Spleen (tissue), 7 donors: ENCODE measurements at regions not wholly inside any gene's neighbourhood (a gene's known extent, or its start where the extent isn't known, plus 50 kb on each side); places are given as distances from the start of the nearest gene placed in this dataset.

Experiments used
- POLR2AphosphoS5 ChIP-seq, 3 donors: sonication (generic); formaldehyde crosslinking; IDR thresholded peaks; one replicate each; pipeline ENCODE4 v1.5.1; 2017; ENCODE audit warnings: antibody characterized with exemption in 3 of 3
- TF ChIP-seq, protein P1 (sequence below), 11 experiments: fragments of 200-600 bp in 7 of 11; fragments of 450-650 bp in 4 of 11; sonication (generic) in 4 of 11; IDR thresholded peaks in 8 of 11; conservative IDR thresholded peaks in 3 of 11; 1 replicate in 7 of 11; 2 replicates in 4 of 11; pipeline versions ENCODE4 v1.4.0 to v1.8.0; 2016 to 2021; ENCODE audit warnings: antibody characterized with exemption in 11 of 11, inconsistent platforms in 4 of 11, mild to moderate bottlenecking in 1 of 11
- donor health status: DM: no; HTN: no; CAD: no; lungs with moderate emphysema.
- donor health status: DM: no; HTN: no; CAD: no.
- donor health status: DM: no; HTN: no; CAD: no.

- TF ChIP-seq POLR2AphosphoS5 (IDR thresholded peaks at IDR 0.05) = no peak
- TF ChIP-seq, protein P1, sequence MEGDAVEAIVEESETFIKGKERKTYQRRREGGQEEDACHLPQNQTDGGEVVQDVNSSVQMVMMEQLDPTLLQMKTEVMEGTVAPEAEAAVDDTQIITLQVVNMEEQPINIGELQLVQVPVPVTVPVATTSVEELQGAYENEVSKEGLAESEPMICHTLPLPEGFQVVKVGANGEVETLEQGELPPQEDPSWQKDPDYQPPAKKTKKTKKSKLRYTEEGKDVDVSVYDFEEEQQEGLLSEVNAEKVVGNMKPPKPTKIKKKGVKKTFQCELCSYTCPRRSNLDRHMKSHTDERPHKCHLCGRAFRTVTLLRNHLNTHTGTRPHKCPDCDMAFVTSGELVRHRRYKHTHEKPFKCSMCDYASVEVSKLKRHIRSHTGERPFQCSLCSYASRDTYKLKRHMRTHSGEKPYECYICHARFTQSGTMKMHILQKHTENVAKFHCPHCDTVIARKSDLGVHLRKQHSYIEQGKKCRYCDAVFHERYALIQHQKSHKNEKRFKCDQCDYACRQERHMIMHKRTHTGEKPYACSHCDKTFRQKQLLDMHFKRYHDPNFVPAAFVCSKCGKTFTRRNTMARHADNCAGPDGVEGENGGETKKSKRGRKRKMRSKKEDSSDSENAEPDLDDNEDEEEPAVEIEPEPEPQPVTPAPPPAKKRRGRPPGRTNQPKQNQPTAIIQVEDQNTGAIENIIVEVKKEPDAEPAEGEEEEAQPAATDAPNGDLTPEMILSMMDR (IDR thresholded peaks at IDR 0.05 in 8 of 11, conservative IDR thresholded peaks at IDR 0.05 in 3 of 11) = no peak
Measured at GRCh38 chr17:77421630-77421972, 280.8 kb downstream of the SEC14L1 start.
